ENCODE measurements at regions not wholly inside any gene's neighbourhood (a gene's known extent, or its start where the extent isn't known, plus 50 kb on each side); places are given as distances from the start of the nearest gene placed in this dataset.

- DNase-seq: no peak
These were observed 162.0 kb downstream of the FAT3 start for GRCh38 chr11:92386577-92386976.

GRCh38 chr11:92387859-92388258, 163.2 kb downstream of the FAT3 start:
- no peak for DNase-seq

GRCh38 chr11:92388380-92388779, 163.8 kb downstream of the FAT3 start:
- no peak for DNase-seq

- DNase-seq: no peak
These were observed 166.2 kb downstream of the FAT3 start for GRCh38 chr11:92390783-92391182.

GRCh38 chr11:92391364-92391763, 166.7 kb downstream of the FAT3 start:
- no peak for DNase-seq

GRCh38 chr11:92391808-92392207, 167.2 kb downstream of the FAT3 start:
- DNase-seq: no peak

- no peak for DNase-seq
These were observed 168.6 kb downstream of the FAT3 start for GRCh38 chr11:92393218-92393617.

- DNase-seq: no peak
These were observed 171.5 kb downstream of the FAT3 start for GRCh38 chr11:92396133-92396532.

GRCh38 chr11:92397221-92397755, 172.7 kb downstream of the FAT3 start:
- DNase-seq: no peak

- no peak for DNase-seq
These were observed 175.1 kb downstream of the FAT3 start for GRCh38 chr11:92399705-92400104.

GRCh38 chr11:92401520-92401919, 176.9 kb downstream of the FAT3 start:
- no peak for DNase-seq

GRCh38 chr11:92406472-92406871, 181.9 kb downstream of the FAT3 start:
- DNase-seq: no peak

- no peak for DNase-seq
These were observed 184.7 kb downstream of the FAT3 start for GRCh38 chr11:92409355-92409754.

- DNase-seq: no peak
These were observed 185.3 kb downstream of the FAT3 start for GRCh38 chr11:92409956-92410355.

GRCh38 chr11:92410526-92410925, 185.9 kb downstream of the FAT3 start:
- no peak for DNase-seq

- no peak for DNase-seq
These were observed 186.8 kb downstream of the FAT3 start for GRCh38 chr11:92411431-92411830.

- no peak for DNase-seq
These were observed 189.3 kb downstream of the FAT3 start for GRCh38 chr11:92413757-92414513.

GRCh38 chr11:92416971-92417725, 192.5 kb downstream of the FAT3 start:
- DNase-seq: no peak

GRCh38 chr11:92423115-92424034, 198.8 kb downstream of the FAT3 start:
- no peak for DNase-seq

- no peak for DNase-seq
These were observed 199.7 kb downstream of the FAT3 start for GRCh38 chr11:92424281-92424680.

GRCh38 chr11:92425127-92425526, 200.5 kb downstream of the FAT3 start:
- no peak for DNase-seq

- no peak for DNase-seq
These were observed 207.9 kb downstream of the FAT3 start for GRCh38 chr11:92432515-92432914.

Data from SHP77 treated with DMSO at 0.1 percent for 48 hours (cell line).